Urothelium cell line (cell line): ENCODE measurements at regions not wholly inside any gene's neighbourhood (a gene's known extent, or its start where the extent isn't known, plus 50 kb on each side); places are given as distances from the start of the nearest gene placed in this dataset.

ENCODE experiments used
- DNase-seq: peaks from one replicate; pipeline ENCODE4 v3.0.0; 2011; ENCODE audit warnings: low spot score, mixed read lengths
- FAIRE-seq: peaks from 2 replicates; lab custom pipeline; 2011; peaks lifted over from hg19 to GRCh38; lab: Jason Lieb, UNC

GRCh38 chr14:35989736-35990135 is 163.6 kb downstream of the BRMS1L start:
- DNase-seq (no peak), FAIRE-seq (no peak)

GRCh38 chr14:35988972-35989690 is 163.0 kb downstream of the BRMS1L start:
- peak; percentile 11 for DNase-seq
- FAIRE-seq, result no peak

GRCh38 chr14:35988550-35988949 is 162.4 kb downstream of the BRMS1L start:
- FAIRE-seq (no peak), DNase-seq (no peak)

- FAIRE-seq, result no peak
Measured at GRCh38 chr14:35987731-35988130, 161.6 kb downstream of the BRMS1L start.

GRCh38 chr14:35986219-35986573 is 160.1 kb downstream of the BRMS1L start:
- DNase-seq (no peak), FAIRE-seq (no peak)

More at GRCh38 chr14:35987731-35988130, 161.6 kb downstream of the BRMS1L start:
- no peak for DNase-seq

- no peak for FAIRE-seq
Measured at GRCh38 chr14:35985474-35986218, 159.5 kb downstream of the BRMS1L start.

GRCh38 chr14:35979531-35979930 is 153.4 kb downstream of the BRMS1L start:
- DNase-seq (no peak), FAIRE-seq (no peak)

More at GRCh38 chr14:35985474-35986218, 159.5 kb downstream of the BRMS1L start:
- DNase-seq, result no peak

GRCh38 chr14:35978561-35978960 is 152.4 kb downstream of the BRMS1L start:
- no peak for DNase-seq
- no peak for FAIRE-seq

GRCh38 chr14:35975814-35976213 is 149.7 kb downstream of the BRMS1L start:
- FAIRE-seq, result no peak
- DNase-seq, result no peak

- FAIRE-seq (no peak), DNase-seq (no peak)
Measured at GRCh38 chr14:35973770-35974169, 147.6 kb downstream of the BRMS1L start.

GRCh38 chr14:35971965-35972630 is 146.0 kb downstream of the BRMS1L start:
- DNase-seq (no peak), FAIRE-seq (no peak)

GRCh38 chr14:35969310-35969709 is 143.2 kb downstream of the BRMS1L start:
- FAIRE-seq, result no peak

GRCh38 chr14:35965400-35965799 is 139.3 kb downstream of the BRMS1L start:
- no peak for FAIRE-seq
- no peak for DNase-seq

More at GRCh38 chr14:35969310-35969709, 143.2 kb downstream of the BRMS1L start:
- DNase-seq, result no peak

GRCh38 chr14:35964697-35965286 is 138.7 kb downstream of the BRMS1L start:
- FAIRE-seq, result no peak

GRCh38 chr14:35963209-35963608 is 137.1 kb downstream of the BRMS1L start:
- no peak for FAIRE-seq
- peak; percentile 14 for DNase-seq

More at GRCh38 chr14:35964697-35965286, 138.7 kb downstream of the BRMS1L start:
- DNase-seq, result no peak

- DNase-seq (no peak), FAIRE-seq (no peak)
Measured at GRCh38 chr14:35961697-35962274, 135.6 kb downstream of the BRMS1L start.

GRCh38 chr14:35959835-35960234 is 133.7 kb downstream of the BRMS1L start:
- no peak for DNase-seq
- FAIRE-seq, result no peak

GRCh38 chr14:35958499-35958898 is 132.4 kb downstream of the BRMS1L start:
- DNase-seq (no peak), FAIRE-seq (no peak)

GRCh38 chr14:35956376-35957085 is 130.4 kb downstream of the BRMS1L start:
- FAIRE-seq (no peak), DNase-seq (no peak)

GRCh38 chr14:35952584-35952983 is 126.4 kb downstream of the BRMS1L start:
- DNase-seq, result no peak
- no peak for FAIRE-seq
